OCI-LY7 (cell line): ENCODE measurements at regions not wholly inside any gene's neighbourhood (a gene's known extent, or its start where the extent isn't known, plus 50 kb on each side); places are given as distances from the start of the nearest gene placed in this dataset.

Source experiments
- CTCF ChIP-seq: fragments of 200-600 bp; sonication (generic); conservative IDR thresholded peaks from 2 replicates; pipeline ENCODE4 v1.5.1; 2014; ENCODE audit warnings: mild to moderate bottlenecking, antibody characterized with exemption, low read length, moderate library complexity, mixed read lengths
- EZH2phosphoT487 ChIP-seq: fragments of 200-600 bp; sonication (generic); IDR thresholded peaks from 2 replicates; pipeline ENCODE4 v1.6.1; 2018; ENCODE audit warnings: low read depth, borderline replicate concordance, mild to moderate bottlenecking, mixed run types, antibody characterized with exemption, low read length, moderate library complexity, mixed read lengths

DNA sequence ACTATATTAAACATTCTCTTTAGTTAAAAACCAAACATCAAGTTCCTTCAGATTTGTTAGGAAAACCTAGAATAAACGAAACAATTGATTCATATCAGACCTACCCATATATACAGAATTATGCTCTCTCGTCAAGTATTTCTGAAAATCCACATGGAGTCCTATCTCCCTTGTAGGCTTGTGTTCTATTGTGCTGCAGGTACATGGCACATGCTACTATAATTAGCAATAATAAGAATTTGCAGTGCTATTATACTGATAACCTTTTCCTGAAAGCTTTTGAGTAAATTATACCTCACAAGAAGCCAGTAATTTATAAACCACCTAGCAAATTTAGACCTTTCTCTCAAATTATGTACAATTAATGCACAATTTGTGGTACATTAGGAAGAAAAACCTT is 158.6 kb upstream of the STK17B start:
- no peak for TF ChIP-seq CTCF
- no peak for TF ChIP-seq EZH2phosphoT487
